AG20443 (cell line): ENCODE measurements at regions not wholly inside any gene's neighbourhood (a gene's known extent, or its start where the extent isn't known, plus 50 kb on each side); places are given as distances from the start of the nearest gene placed in this dataset.

Source experiments
- DNase-seq: peaks from one replicate; pipeline ENCODE4 v3.0.0; 2012; ENCODE audit warnings: low spot score, mixed read lengths

- DNase-seq: no peak
Measured at GRCh38 chr2:239905884-239906654, 119.1 kb downstream of the NDUFA10 start.

GRCh38 chr2:239905306-239905705 lies 119.8 kb downstream of the NDUFA10 start:
- DNase-seq: no peak

GRCh38 chr2:239904496-239904895 lies 120.6 kb downstream of the NDUFA10 start:
- no peak for DNase-seq

GRCh38 chr2:239903803-239904202 lies 121.3 kb downstream of the NDUFA10 start:
- DNase-seq: no peak

- no peak for DNase-seq
Measured at GRCh38 chr2:239903210-239903609, 121.9 kb downstream of the NDUFA10 start.

- DNase-seq: no peak
Measured at GRCh38 chr2:239902749-239903201, 122.4 kb downstream of the NDUFA10 start.

- no peak for DNase-seq
Measured at GRCh38 chr2:239898292-239898925, 126.7 kb downstream of the NDUFA10 start.

GRCh38 chr2:239897596-239898235 lies 127.4 kb downstream of the NDUFA10 start:
- no peak for DNase-seq

GRCh38 chr2:239896075-239896474 lies 129.1 kb downstream of the NDUFA10 start:
- DNase-seq: no peak

- DNase-seq: no peak
Measured at GRCh38 chr2:239895669-239896068, 129.5 kb downstream of the NDUFA10 start.

- no peak for DNase-seq
Measured at GRCh38 chr2:239895116-239895515, 130.0 kb downstream of the NDUFA10 start.

GRCh38 chr2:239894276-239894675 lies 130.9 kb downstream of the NDUFA10 start:
- no peak for DNase-seq

- no peak for DNase-seq
Measured at GRCh38 chr2:239893236-239893515, 132.0 kb downstream of the NDUFA10 start.

GRCh38 chr2:239892441-239893235 lies 132.5 kb downstream of the NDUFA10 start:
- DNase-seq: no peak

- DNase-seq: no peak
Measured at GRCh38 chr2:239891698-239892097, 133.4 kb downstream of the NDUFA10 start.

- no peak for DNase-seq
Measured at GRCh38 chr2:239890206-239890746, 134.9 kb downstream of the NDUFA10 start.

- no peak for DNase-seq
Measured at GRCh38 chr2:239889641-239890121, 135.5 kb downstream of the NDUFA10 start.

GRCh38 chr2:239887604-239888003 lies 137.5 kb downstream of the NDUFA10 start:
- no peak for DNase-seq

GRCh38 chr2:239886781-239887180 lies 138.4 kb downstream of the NDUFA10 start:
- DNase-seq: no peak

GRCh38 chr2:239884875-239885274 lies 140.3 kb downstream of the NDUFA10 start:
- no peak for DNase-seq

- no peak for DNase-seq
Measured at GRCh38 chr2:239884051-239884405, 141.1 kb downstream of the NDUFA10 start.
